ENCODE measurements at regions not wholly inside any gene's neighbourhood (a gene's known extent, or its start where the extent isn't known, plus 50 kb on each side); places are given as distances from the start of the nearest gene placed in this dataset.

GRCh38 chr19:27772059-27772458 lies 1440.9 kb downstream of the UQCRFS1 start:
- TF ChIP-seq CTCF (IDR thresholded peaks at IDR 0.05; ENCODE audit: control insufficient read depth, insufficient read depth, low read depth, low read length, missing control alignments) = no peak
- DNase-seq (ENCODE audit: low read depth) = no peak
- no peak overlapping the region for H3K4me3 ChIP-seq (ENCODE audit: control insufficient read depth, low read depth, low read length)

- TF ChIP-seq CTCF (IDR thresholded peaks at IDR 0.05; ENCODE audit: control insufficient read depth, insufficient read depth, low read depth, low read length, missing control alignments) = no peak
- no peak for DNase-seq (ENCODE audit: low read depth)
These were observed 1442.9 kb downstream of the UQCRFS1 start for GRCh38 chr19:27770095-27770494.

GRCh38 chr19:27767234-27767633 lies 1445.7 kb downstream of the UQCRFS1 start:
- H3K4me3 ChIP-seq (ENCODE audit: control insufficient read depth, low read depth, low read length) = no peak overlapping the region
- DNase-seq (ENCODE audit: low read depth) = no peak
- TF ChIP-seq CTCF (IDR thresholded peaks at IDR 0.05; ENCODE audit: control insufficient read depth, insufficient read depth, low read depth, low read length, missing control alignments) = no peak

More at GRCh38 chr19:27770095-27770494, 1442.9 kb downstream of the UQCRFS1 start:
- H3K4me3 ChIP-seq (ENCODE audit: control insufficient read depth, low read depth, low read length) = no peak overlapping the region

GRCh38 chr19:27765912-27766725 lies 1446.8 kb downstream of the UQCRFS1 start:
- no peak for DNase-seq (ENCODE audit: low read depth)
- no peak overlapping the region for H3K4me3 ChIP-seq (ENCODE audit: control insufficient read depth, low read depth, low read length)
- no peak for TF ChIP-seq CTCF (IDR thresholded peaks at IDR 0.05; ENCODE audit: control insufficient read depth, insufficient read depth, low read depth, low read length, missing control alignments)

- no peak for DNase-seq (ENCODE audit: low read depth)
- TF ChIP-seq CTCF (IDR thresholded peaks at IDR 0.05; ENCODE audit: control insufficient read depth, insufficient read depth, low read depth, low read length, missing control alignments) = no peak
- H3K4me3 ChIP-seq (ENCODE audit: control insufficient read depth, low read depth, low read length) = no peak overlapping the region
These were observed 1447.6 kb downstream of the UQCRFS1 start for GRCh38 chr19:27765397-27765796.

- H3K4me3 ChIP-seq (ENCODE audit: control insufficient read depth, low read depth, low read length) = no peak overlapping the region
- TF ChIP-seq CTCF (IDR thresholded peaks at IDR 0.05; ENCODE audit: control insufficient read depth, insufficient read depth, low read depth, low read length, missing control alignments) = no peak
- DNase-seq (ENCODE audit: low read depth) = no peak
These were observed 1448.7 kb downstream of the UQCRFS1 start for GRCh38 chr19:27764186-27764804.
